ENCODE measurements at regions not wholly inside any gene's neighbourhood (a gene's known extent, or its start where the extent isn't known, plus 50 kb on each side); places are given as distances from the start of the nearest gene placed in this dataset.

DNA sequence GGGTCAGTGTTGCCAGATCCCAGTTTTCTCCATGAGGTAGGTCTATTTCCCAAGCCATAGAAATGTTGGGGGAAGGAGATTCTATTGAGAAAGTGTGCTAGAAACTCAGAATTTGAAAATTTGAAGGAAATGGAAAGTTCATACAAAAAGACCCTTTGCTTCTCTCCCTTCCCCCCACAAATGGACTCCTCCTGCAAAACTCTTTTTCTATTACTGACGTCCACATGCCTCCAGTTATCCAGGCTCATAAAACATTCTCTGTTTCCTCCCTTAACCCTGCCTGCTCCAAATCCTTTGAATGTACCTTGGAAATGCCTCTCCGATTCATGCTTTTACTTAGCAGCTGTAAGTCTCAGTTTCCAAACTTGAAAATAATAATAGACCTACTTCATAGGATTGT lies 237.5 kb upstream of the TNP1 start:
- no peak for DNase-seq

DNA sequence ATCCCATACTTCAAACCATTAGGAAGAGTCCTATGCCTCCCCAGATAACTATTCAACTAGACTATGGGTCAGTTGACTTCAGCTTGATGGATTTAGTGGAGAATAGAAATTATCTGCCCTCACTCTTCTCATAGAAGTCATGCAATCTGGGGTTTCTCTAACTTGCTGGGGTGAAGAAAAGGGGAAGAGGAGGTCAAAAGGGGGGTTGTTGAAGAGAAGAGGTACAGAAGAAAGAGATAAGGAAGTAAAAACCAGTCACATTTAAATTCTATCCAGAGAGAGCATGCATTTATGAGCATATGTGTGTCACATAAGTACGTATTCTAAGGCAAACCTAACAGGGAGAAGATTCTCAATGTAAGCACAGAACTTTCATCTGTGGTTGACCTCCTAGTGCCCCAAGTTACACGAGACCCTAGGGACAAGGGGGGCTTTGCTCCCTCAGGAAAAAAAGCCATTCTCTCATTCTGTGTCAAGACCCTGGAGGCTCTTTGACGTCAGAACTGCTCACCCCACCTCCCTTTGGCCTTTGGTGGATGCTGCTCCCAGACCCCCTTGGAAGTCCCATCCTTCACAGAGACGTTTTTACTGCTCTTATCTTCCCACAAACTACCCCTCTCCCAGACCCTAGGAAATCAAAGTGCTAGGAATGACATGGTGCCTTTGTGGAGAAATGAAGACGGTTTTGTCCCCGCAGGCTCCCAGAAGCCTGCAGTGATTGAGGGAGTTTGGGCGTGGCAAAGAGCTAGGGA lies 236.8 kb upstream of the TNP1 start:
- no peak for DNase-seq

DNA sequence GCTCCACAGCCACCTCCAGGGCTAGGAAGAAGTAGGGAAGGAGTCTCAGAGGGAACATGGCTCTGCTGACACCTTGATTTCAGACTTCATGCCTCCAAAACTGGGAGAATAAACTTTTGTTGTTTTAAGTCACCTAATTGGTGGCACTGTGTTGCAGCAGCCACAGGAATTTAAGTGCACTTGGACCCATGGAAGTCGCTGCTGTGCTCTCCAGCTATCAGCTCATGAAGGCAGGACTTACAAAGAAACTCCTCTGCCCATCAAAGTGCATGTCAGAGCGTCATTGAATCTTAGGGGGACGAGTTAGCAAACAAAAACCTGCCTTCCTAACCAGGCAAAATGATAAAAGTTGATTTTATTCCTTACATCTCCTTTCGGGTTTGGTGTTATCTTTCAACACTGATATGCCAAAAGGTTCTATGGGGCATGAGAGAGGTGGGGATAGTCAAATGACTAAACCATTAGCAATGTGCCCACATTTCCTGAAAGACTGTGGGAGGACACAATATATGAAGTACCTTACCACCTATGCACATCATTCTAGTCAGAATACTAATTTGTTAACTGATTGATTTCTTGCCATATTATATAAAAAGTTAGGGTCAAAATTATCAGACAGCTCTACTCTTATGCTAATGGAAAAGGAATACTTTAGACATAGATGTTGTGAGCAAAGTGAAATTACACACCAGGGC lies 235.8 kb upstream of the TNP1 start:
- DNase-seq = no peak

DNA sequence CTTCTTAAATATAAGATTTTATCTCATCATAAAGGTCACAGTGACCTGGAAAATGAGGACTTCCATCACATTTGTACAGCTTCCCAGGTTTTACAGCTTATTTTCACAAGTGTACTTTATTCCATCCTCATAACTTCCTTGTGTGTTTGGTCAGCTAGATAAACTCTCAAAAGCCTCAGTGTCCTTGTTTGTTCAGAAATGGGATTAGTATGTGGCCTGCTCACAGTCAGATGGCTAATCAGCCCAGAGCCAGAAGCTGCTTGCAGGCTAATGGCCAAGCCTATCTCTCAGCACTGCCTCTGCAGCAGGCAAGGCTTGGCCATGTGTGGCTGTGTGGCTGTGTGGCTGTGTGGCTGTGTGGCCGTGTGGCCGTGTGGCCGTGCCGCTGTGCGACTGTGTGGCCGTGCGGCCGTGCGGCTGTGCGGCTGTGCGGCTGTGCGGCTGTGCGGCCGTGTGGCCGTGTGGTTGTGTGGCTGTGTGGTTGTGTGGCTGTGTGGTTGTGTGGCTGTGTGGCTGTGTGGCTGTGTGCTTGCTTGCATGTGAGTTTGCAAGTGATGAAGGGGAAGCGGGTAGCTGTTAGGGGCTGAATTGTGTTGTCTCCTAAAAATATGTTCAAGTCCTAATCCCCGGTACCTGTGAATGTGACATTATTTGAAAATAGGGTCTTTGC lies 233.0 kb upstream of the TNP1 start:
- no peak for DNase-seq

DNA sequence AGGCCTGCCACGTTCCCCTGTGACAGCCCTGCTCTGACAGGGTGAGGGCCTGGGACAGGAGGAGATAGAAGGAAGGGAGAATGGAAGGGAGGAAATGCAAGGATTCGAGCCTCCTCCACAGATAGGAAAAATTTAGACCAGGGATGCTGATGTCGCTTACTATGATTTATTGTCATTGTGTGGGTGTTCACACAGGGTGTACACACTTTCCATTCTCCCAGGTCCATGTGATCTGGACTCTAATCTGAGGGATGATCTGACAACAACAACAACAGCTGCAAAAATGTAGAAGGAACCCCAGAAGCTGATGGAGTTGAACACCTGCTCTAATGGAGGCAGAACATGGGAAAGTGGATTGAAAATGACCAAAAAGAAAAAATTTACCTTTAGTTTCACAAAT lies 231.7 kb upstream of the TNP1 start:
- no peak for DNase-seq

DNA sequence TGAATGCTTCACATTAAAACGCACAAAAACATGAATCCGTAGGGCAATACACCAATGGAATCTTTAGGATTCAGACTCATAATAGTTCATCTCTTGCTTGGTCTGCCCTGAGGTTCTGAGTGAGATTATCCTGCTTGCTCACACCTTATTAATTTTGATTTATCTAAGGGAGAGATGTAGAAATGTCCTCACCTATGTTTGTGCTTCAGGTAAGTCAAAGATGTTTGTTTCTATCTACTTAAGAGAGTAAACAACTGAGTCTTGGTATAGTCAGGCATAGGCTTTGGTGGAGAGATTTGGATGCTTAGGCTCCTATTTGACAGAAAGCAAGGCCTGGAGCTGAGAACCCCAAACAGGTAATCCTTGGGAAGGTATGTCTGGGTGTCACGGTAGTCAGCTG lies 231.0 kb upstream of the TNP1 start:
- no peak for DNase-seq

DNA sequence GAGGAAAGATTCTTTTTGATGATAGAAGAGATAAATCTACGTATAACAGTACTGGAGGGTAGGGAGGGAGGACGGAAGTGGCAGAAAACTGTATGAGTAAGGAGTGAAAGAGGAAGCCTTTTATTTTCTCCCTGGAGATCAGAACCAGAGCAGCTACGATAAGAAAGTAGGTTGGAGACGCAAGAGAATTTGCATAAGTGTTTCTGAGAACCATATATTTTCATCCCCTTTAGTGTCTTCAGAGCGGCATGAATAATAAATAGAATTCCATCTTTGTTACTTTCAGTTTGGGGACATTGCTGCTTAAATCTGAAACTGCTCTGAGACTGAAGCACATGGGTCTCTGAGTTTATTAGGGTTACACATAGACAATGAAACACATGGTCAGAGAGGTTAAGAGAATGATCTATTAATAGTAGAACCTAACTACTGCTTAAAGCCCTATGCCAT lies 230.2 kb upstream of the TNP1 start:
- no peak for DNase-seq

DNA sequence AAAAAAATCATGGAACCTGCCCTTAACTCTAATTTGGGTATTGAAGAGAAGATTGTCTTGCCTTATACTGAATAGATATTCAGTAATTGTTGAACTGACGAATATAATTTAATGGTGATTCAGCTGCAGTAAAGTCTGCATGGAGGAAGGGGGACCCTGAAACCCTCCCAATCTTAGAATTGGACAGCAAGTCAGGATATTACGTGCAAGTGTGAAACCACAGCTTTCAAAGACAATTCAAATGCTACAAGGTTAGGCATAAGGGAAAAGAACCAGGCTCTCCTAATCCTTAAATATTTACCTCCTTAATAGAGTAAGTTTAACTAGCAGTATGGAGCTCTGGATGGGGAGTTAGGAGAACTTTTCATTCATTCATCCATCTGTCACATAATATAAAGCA lies 226.9 kb upstream of the TNP1 start:
- no peak for DNase-seq

DNA sequence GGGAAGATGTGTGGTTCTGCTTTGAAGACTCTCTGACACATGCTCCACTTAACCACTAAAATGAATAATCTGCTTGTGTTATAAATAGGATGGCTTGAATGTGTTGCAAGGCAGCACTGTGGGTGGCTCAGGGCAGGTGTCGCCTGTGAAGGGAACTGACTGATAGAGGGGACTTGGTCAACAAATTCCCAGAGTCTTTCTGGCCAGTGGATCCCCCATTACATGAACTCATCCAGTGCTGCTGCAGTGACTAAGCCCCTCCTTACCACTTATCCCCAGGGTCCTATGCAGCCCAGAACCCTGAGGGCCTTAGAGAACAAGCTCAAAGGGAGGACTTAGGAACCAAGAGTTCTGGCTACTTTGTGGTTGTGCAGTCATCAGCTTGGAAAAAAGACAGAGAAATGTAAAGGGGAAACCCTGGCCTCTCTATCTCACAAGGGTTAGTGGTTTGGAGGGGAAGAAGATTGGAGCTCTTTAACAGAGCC lies 226.2 kb upstream of the TNP1 start:
- DNase-seq = no peak

DNA sequence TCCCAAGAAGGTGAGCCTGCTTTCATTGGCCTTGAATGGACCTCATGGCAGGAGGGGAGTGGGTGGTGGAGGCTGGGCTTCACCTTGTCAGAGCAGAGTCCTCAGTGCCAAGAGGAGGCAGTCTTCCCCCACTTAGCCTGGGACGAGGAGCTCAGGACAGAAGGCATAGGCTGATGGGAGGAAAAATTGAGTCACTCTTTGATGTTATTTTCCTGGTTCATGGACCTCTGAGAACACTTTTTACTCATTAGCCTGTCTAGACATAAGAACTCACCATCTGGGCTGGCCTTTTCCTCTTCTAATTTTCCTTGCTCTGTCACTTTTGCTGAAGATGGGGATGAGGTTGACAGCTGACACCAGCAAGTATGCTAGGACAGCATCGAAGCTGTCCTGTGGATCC lies 225.7 kb upstream of the TNP1 start:
- DNase-seq = no peak

DNA sequence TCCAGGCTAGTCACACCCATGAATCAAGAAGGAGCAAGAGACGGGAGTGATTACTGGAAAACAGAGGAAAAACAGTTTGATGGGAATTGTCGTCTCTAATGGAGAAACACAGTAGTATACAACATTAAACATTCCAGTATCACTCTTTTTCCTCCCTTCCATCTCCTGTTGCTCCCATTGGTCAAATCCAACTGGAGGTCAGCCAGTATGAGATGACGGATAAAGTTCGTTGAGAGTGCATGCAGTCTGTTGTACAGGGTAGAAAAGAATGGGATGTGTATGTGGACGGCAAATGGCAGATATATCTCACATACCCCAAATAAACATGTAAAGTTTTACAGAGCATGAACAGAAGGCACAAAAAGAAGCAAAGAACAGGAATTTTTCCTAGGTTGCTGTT lies 221.9 kb upstream of the TNP1 start:
- DNase-seq = no peak

DNA sequence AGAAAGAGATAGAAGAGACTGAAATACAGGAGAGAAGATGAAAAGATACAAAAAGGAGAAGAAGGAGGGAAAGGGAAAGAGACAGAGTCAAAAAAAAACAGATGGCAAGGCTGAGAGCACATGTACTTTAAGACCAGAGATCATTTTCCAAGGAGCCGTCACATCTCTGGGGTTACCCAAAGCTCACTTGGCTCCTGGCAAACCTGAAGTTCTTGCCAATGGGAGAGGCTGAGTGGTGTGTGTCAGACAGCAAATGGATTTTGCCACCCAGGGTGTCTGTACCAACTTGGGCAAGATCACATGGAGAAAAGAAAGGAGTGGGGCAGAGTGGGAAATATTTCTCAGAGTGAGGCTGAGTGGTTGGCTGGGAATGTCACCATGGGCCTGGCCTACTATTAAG lies 219.3 kb upstream of the TNP1 start:
- no peak for DNase-seq

DNA sequence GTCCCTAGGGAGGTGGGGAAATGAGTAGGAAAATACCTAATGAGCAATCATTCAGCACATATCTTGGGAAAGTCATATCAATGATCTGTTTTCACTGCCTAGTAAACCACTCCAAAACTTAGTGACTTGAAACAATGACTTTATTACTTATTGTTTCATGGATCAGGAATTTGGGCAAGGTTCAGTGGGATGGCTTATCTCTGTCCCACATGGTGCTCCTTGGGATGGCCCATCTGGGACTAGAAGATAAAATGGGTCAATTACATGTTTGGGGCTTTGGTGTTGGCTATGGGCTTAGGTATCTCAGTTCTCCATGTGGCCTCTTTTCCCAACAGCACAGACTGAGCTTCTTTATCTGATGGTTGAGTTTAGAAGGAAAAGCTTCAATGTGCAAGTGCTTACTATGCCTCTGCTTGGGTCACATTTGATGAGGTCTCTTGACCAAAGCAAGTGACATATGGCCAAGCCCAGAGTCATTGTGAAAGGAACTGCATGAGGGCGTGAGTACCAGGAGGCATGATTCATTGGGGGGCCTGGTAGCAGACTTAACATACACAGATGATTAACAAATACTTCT lies 218.1 kb upstream of the TNP1 start:
- DNase-seq = no peak

DNA sequence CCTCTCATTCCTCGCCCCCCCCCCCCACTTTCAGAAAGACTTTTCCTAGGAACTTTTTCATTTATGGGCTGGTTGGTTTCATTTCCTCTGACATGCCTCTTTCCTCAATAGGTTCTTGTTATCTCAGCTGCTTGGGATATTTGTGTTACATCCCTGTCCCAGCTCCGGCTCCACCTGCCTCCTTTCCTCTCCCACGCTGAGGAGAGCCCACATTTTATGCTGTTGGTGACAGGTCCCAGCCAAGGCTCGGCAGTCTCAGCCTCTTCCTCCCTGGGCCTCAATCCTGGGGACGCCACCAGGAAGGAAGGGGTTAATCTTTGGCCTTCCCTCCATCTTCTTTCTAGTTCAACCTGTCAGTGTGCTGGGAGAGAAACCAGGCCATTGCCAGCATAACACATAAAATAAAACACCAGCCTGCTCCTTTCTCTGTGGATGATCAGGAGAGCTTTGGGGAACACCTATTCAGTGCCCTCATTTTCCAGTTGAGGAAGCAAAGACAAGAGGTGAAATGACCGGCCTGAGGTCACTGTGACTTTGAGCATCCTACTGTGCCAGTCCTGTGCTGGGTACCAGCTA lies 216.9 kb upstream of the TNP1 start:
- no peak for DNase-seq

DNA sequence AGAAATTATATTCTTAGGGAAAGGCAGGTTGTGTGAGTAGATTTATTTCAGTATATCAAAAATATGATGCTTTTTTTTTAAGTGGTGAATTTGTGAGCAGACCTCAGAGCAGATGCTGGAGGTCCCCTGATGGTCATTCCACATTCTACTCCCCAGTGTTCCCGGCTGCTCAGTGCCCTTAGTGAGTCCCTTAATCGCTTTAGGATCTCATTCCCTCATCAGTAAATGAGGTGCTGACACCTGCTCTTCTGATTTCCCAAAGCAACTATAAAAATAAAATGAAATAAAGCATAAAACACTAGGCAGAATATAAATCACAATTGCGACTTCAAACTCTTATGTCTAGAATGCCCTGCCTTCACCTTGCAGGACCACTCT lies 216.2 kb upstream of the TNP1 start:
- no peak for DNase-seq

DNA sequence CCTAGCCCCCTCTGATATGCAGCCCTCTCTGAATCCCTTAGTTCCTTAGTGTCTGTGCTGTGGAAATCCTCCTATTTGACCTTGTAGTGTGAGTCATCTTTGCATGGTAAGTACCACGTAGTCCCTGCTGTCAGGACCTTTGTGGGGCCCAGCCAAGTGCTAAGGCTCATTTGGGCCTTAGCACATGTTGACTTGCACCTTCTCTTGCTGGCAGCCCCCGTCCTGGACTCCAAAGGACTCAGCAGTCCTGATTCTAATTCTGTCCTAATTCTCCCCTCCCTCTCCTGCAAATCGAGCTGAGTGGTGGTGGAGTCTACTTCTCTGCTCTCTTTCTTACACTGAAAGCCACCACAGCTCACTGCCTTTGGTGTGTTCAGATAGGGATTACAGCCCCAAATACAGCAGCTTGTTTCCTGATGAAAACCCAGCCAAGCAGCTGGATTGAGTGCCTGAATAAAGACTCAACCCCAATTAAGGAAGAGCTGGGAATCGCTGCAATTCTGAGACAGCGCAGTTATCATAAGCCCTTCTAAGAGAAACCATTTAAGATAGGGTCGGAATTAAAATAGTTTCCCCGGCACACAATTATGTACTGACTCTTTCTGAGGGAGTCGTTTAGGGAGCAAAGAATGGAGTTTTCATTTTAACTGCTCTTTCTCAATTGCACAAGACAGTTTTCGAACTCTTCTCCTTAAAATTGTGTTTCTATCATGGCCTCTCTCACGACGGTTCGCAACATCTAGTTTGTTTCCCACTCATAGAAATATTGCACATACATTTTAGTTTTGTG lies 215.6 kb upstream of the TNP1 start:
- DNase-seq = no peak

DNA sequence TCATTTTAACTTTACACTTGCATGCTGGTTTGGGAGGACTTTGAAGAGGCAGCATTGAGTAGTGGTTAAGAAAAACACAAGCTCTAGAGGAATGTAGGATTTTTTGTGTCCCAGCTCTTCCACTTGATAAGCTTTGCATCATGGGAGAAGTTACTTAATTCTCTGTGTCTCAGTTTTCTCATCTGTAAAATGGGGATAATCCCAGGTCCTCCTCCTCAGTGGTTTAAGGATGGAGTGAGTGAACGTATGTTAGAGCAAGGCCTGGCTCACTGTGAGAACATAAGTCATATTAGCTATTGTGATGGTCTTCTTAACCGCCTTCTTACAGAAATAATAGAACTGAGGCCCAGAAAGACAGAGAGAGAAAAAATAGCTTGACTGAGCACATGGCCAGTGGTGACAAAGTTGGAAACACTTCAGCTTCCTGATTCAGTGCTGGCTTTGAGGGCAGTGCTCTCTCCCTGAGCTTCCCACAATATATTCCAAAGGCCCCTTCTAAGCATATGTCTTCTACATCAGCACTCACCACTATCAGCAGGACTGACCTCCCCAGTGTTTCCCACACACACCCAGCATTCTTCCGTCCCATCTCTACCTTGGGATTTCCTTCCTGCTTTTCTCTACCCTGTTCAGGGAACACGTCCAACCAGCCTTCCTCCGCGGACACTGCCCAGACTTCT lies 214.9 kb upstream of the TNP1 start:
- no peak for DNase-seq

DNA sequence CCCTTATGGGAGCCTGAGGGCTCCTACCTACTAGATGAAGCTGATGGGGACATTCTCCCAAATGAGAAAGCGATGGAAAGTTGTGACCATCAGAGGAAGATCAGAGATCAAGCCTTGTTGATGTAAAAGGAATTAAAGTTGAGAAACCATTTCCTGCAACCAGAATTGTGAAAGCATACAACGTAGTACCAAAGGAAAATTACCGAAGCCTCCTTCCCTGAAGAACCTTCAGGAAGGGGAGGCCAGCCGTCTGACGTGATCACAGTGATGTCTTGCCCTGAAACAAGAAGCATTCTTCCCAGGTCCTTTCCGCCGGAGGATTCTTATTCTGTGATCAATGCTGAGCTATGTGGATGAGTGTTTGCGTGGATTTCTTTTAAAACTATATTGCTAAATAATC lies 211.6 kb upstream of the TNP1 start:
- no peak for DNase-seq

DNA sequence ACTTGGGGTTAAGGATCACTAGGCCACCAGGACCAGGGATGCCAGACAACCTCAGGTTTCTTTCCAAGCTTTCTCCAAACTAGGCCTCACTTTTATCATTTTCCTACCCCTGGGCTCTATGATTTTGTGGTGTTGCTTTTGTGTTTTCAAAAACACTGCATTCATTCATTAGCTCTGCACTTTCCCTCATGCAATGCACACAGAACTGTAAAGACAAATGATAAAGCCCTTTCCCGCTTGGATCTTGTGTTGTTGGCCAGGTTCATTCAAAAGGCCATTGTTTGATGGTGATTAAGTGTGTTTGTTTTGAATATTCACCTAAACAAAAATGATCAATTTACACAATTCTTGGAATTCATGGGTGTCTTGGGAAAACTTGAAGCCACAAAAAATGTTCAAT lies 210.7 kb upstream of the TNP1 start:
- DNase-seq = no peak

DNA sequence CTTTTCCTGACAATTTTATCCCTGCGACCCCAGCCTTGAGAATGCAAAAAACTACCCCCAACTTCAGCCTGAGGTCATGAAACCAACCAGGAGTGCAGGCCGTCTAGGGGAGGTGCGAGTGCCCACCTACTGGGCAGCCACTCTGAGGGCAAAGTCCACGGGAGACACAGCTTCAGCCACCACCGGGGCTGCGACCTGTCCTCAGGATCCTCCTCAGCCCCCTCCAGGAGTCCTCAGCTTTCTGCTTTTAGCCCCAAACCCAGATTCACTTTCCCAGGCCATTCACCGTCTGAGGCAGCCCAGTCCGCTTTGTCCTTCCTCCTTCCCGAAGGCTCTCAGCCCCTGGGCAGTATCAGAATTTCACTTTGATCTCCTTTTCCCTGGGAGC lies 210.2 kb upstream of the TNP1 start:
- DNase-seq = no peak

DNA sequence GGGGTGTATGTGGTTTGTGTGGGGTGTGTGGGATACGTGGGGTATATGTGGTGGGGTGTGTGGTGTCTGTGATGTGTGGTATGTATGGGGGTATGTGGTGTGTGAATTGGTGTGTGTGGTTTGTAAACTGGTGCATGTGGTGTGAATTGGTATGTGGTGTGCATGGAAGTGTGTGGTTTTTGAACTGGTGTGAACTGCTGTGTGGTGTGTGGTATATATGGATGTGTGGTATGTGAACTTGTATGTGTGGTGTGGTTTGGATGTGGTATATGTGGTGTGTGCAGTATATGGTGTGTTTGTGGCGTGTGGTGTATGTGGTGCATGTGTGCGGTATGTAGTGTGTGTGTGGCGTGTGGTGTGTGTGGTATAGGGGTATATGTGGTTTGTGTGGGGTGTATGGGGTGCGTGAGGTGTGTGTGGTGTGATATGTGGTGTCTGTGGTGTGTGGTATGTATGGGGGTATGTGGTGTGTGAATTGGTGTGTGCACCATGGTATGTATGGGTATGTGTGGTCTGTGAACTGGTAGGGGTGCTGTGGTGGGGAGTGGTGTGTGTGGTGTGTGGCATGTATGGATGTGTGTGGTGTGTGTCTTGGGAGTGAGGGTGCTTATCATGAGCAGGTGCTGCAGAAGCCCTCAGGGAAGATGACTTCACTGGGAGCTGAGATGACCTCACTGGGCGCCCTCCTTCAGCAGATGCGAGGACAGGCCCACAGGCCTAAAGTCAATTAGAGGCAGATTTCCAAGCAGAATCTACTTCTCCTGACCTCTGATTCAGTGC lies 209.6 kb upstream of the TNP1 start:
- no peak for DNase-seq
